ENCODE measurements at regions not wholly inside any gene's neighbourhood (a gene's known extent, or its start where the extent isn't known, plus 50 kb on each side); places are given as distances from the start of the nearest gene placed in this dataset.

GRCh38 chrX:4253092-4253491, 539.6 kb upstream of the PRKX start:
- intact Hi-C loops (cut with micrococcal nuclease): no loop called here
- dilution Hi-C loops (cut with HindIII; ENCODE audit: low sequenced_read_pairs, unreplicated experiment): no loop called here
- BruUV-seq (replicated peaks): no TSS peak

More at GRCh38 chrX:4253092-4253491, 539.6 kb upstream of the PRKX start:
- H3K14ac ChIP-seq (replicated peaks; ENCODE audit: low read depth, low read length): no peak overlapping the region
- no peaks in the 10 kb centered on the region for H4K20me1 ChIP-seq (ENCODE audit: insufficient read depth, low read length)
- CTCF ChIA-PET: no interaction called here
- no peak overlapping the region for H2BK120ac ChIP-seq (ENCODE audit: low read depth, low read length)
- no peak overlapping the region for H3K23ac ChIP-seq (ENCODE audit: low read depth, low read length)
- in situ Hi-C loops (cut with MboI; ENCODE audit: low sequenced_read_pairs): no loop called here
- H4K5ac ChIP-seq (ENCODE audit: low read depth, low read length): no peak overlapping the region
- POLR2A ChIA-PET (ENCODE audit: unreplicated experiment): no interaction called here
- no peak overlapping the region for H3K56ac ChIP-seq (ENCODE audit: extremely low read depth, insufficient read depth, low read length)
- no peak overlapping the region for H4K91ac ChIP-seq (ENCODE audit: insufficient read depth, low read depth, low read length)
- no peak overlapping the region for H3K4me2 ChIP-seq (ENCODE audit: low read depth, low read length)
- H3K18ac ChIP-seq (ENCODE audit: low read depth, low read length): no peak overlapping the region
- no peak overlapping the region for H3K27ac ChIP-seq (ENCODE audit: insufficient read depth, low read length)
- no peak overlapping the region for H2BK20ac ChIP-seq (ENCODE audit: low read depth, low read length)
- no peak for TF ChIP-seq NFE2L2 (IDR thresholded peaks at IDR 0.05; ENCODE audit: low read depth, low read length)
- no peak for TF ChIP-seq RFX5 (IDR thresholded peaks at IDR 0.05; ENCODE audit: low read depth, low read length)
- TF ChIP-seq MAZ (IDR thresholded peaks at IDR 0.05; ENCODE audit: borderline replicate concordance, low read depth, low read length): no peak
- TF ChIP-seq CEBPB (IDR thresholded peaks at IDR 0.05; ENCODE audit: low read depth, low read length): no peak
- TF ChIP-seq MAFK (IDR thresholded peaks at IDR 0.05; ENCODE audit: low read depth, low read length): no peak
- no peak for TF ChIP-seq RCOR1 (IDR thresholded peaks at IDR 0.05; ENCODE audit: insufficient replicate concordance, low read length)
- H3K79me1 ChIP-seq (ENCODE audit: low read depth in 1 of 2, low read length in 2 of 2): no peaks in the 10 kb centered on the region
- no peak overlapping the region for H2AFZ ChIP-seq (replicated peaks; ENCODE audit: low read length, poor library complexity)
- no peak overlapping the region for H3K4ac ChIP-seq (ENCODE audit: low read depth, low read length)
- H3K36me3 ChIP-seq (ENCODE audit: control insufficient read depth, insufficient read depth, low read length): no peaks in the 10 kb centered on the region
- H3K9me3 ChIP-seq (ENCODE audit: control insufficient read depth, insufficient read depth, low read length): peaks cover 13% of the 10 kb centered on the region; the same call in 1 of the 2 replicates
- H3K4me1 ChIP-seq (ENCODE audit: control insufficient read depth, insufficient read depth, low read length): no peaks in the 10 kb centered on the region
- no peaks in the 10 kb centered on the region for H3K27me3 ChIP-seq (ENCODE audit: control insufficient read depth, insufficient read depth, low read length)
- DNase-seq (no peak), ATAC-seq (ENCODE audit: low read depth) (no peak)
- no peak overlapping the region for H2AK9ac ChIP-seq (replicated peaks; ENCODE audit: low read depth, low read length, poor library complexity)
- no peak overlapping the region for H2BK15ac ChIP-seq (ENCODE audit: low read depth, low read length)
- no peak overlapping the region for H3K9ac ChIP-seq (ENCODE audit: low read depth, low read length)
- no peak overlapping the region for H4K8ac ChIP-seq (ENCODE audit: low read depth in 2 of 2, low read length in 2 of 2)
- no peak overlapping the region for H2AK5ac ChIP-seq (ENCODE audit: low read depth, low read length)
- no peak overlapping the region for H3K4me3 ChIP-seq (ENCODE audit: insufficient read depth, low read depth, low read length)
- no peak overlapping the region for H2BK5ac ChIP-seq (ENCODE audit: low read depth, low read length, poor library complexity, severe bottlenecking)
- 44% methylated on average over 1 of the region's 2 CpGs; no CpG with 5 or more reads in 1 of the 2 experiments for WGBS, 2 experiments (ENCODE audit: extremely low coverage in 2 of 2, insufficient read length in 1 of 2)
- H3K9me1 ChIP-seq (ENCODE audit: insufficient read depth, low read length): no peaks in the 10 kb centered on the region

Measured in IMR-90 (cell line).